Nephron progenitor cell (in vitro differentiated cells): ENCODE measurements at regions not wholly inside any gene's neighbourhood (a gene's known extent, or its start where the extent isn't known, plus 50 kb on each side); places are given as distances from the start of the nearest gene placed in this dataset.
A peak's percentile ranks its signal among the peaks of the same experiment; 100 is the strongest.

Experiments used
- DNase-seq: peaks from one replicate; pipeline ENCODE4 v3.0.0; 2021
- H3K27ac Mint-ChIP-seq: 2 replicates; pipeline ENCODE4 v1.8.0; 2021; ENCODE audit warnings: mild to moderate bottlenecking, moderate library complexity, mixed read lengths
- H3K27me3 Mint-ChIP-seq: 2 replicates; pipeline ENCODE4 v1.8.0; 2021; ENCODE audit warnings: mild to moderate bottlenecking, low read depth, mixed read lengths; ENCODE audit not compliant: poor library complexity
- H3K36me3 Mint-ChIP-seq: 2 replicates; pipeline ENCODE4 v1.8.0; 2021; ENCODE audit warnings: low read depth, mixed read lengths
- H3K4me1 Mint-ChIP-seq: 2 replicates; pipeline ENCODE4 v1.8.0; 2021; ENCODE audit warnings: mixed read lengths
- H3K4me3 Mint-ChIP-seq: 2 replicates; pipeline ENCODE4 v1.8.0; 2021; ENCODE audit warnings: mild to moderate bottlenecking, moderate library complexity, mixed read lengths
- H3K9me3 Mint-ChIP-seq: 2 replicates; pipeline ENCODE4 v1.8.0; 2021; ENCODE audit warnings: mild to moderate bottlenecking, moderate library complexity, mixed read lengths
- CTCF ChIP-seq: fragments of 200-600 bp; sonication (generic); IDR thresholded peaks from 2 replicates; pipeline ENCODE4 v1.5.0; 2021; ENCODE audit warnings: antibody characterized with exemption

- TF ChIP-seq CTCF = no peak
- Mint-ChIP-seq H3K27ac (no peak overlapping the region), H3K9me3 (peaks cover 20% of the 10 kb centered on the region), H3K27me3 (peaks cover 7% of the 10 kb centered on the region), H3K4me1 (peaks cover 6% of the 10 kb centered on the region), H3K36me3 (no peaks in the 10 kb centered on the region), H3K4me3 (no peak overlapping the region)
- no peak for DNase-seq
These were observed 128.7 kb upstream of the DEPDC1 start for GRCh38 chr1:68625624-68626023.

GRCh38 chr1:68633141-68633919 lies 136.4 kb upstream of the DEPDC1 start:
- H3K4me3 Mint-ChIP-seq = no peak overlapping the region
- H3K4me1 Mint-ChIP-seq = no peaks in the 10 kb centered on the region
- H3K36me3 Mint-ChIP-seq = no peaks in the 10 kb centered on the region
- H3K9me3 Mint-ChIP-seq = no peaks in the 10 kb centered on the region
- TF ChIP-seq CTCF = no peak
- DNase-seq = no peak
- peaks cover 7% of the 10 kb centered on the region for H3K27me3 Mint-ChIP-seq
- H3K27ac Mint-ChIP-seq = peak overlapping the region; percentile 7

- Mint-ChIP-seq H3K27ac (no peak overlapping the region), H3K36me3 (no peaks in the 10 kb centered on the region), H3K9me3 (no peaks in the 10 kb centered on the region), H3K27me3 (no peaks in the 10 kb centered on the region), H3K4me3 (no peak overlapping the region), H3K4me1 (no peaks in the 10 kb centered on the region)
- no peak for DNase-seq
- no peak for TF ChIP-seq CTCF
These were observed 147.6 kb upstream of the DEPDC1 start for GRCh38 chr1:68644504-68644903.

GRCh38 chr1:68651115-68651514 lies 154.2 kb upstream of the DEPDC1 start:
- Mint-ChIP-seq H3K9me3 (no peaks in the 10 kb centered on the region), H3K27me3 (no peaks in the 10 kb centered on the region), H3K36me3 (no peaks in the 10 kb centered on the region), H3K27ac (no peak overlapping the region), H3K4me3 (no peak overlapping the region), H3K4me1 (no peaks in the 10 kb centered on the region)
- no peak for DNase-seq
- no peak for TF ChIP-seq CTCF

- DNase-seq = no peak
- Mint-ChIP-seq H3K9me3 (no peaks in the 10 kb centered on the region), H3K4me1 (no peaks in the 10 kb centered on the region), H3K27me3 (no peaks in the 10 kb centered on the region), H3K27ac (no peak overlapping the region), H3K4me3 (no peak overlapping the region), H3K36me3 (no peaks in the 10 kb centered on the region)
- TF ChIP-seq CTCF = no peak
These were observed 157.0 kb upstream of the DEPDC1 start for GRCh38 chr1:68653882-68654281.

GRCh38 chr1:68673771-68674170 lies 176.9 kb upstream of the DEPDC1 start:
- Mint-ChIP-seq H3K9me3 (no peaks in the 10 kb centered on the region), H3K4me3 (no peak overlapping the region), H3K27ac (no peak overlapping the region)

More at GRCh38 chr1:68673771-68674170, 176.9 kb upstream of the DEPDC1 start:
- Mint-ChIP-seq H3K27me3 (peaks cover 4% of the 10 kb centered on the region), H3K36me3 (no peaks in the 10 kb centered on the region), H3K4me1 (no peaks in the 10 kb centered on the region)
- no peak for DNase-seq
- no peak for TF ChIP-seq CTCF
